ENCODE measurements at regions not wholly inside any gene's neighbourhood (a gene's known extent, or its start where the extent isn't known, plus 50 kb on each side); places are given as distances from the start of the nearest gene placed in this dataset.
"Not testable (repeated sequence)": the region's sequence is repeated elsewhere in the genome, so short reads cannot be mapped to it uniquely, and the experiment has no call there.

- Histone ChIP-seq H3K9me3 (ENCODE audit: control insufficient read depth, insufficient read depth, low read depth, low read length) (no peaks in the 10 kb centered on the region), H4K20me1 (ENCODE audit: control insufficient read depth, extremely low read depth, insufficient read depth, low read length) (no peaks in the 10 kb centered on the region), H3K79me2 (ENCODE audit: control insufficient read depth, insufficient read depth, low read length) (no peaks in the 10 kb centered on the region), H3K9ac (ENCODE audit: insufficient read depth, low read length) (no peak overlapping the region), H2AFZ (ENCODE audit: low read length) (no peak overlapping the region), H3K4me2 (ENCODE audit: extremely low read depth, insufficient read depth, low read length) (no peak overlapping the region), H3K4me3 (replicated peaks in 1 of 4; ENCODE audit: control extremely low read depth in 1 of 4, insufficient read depth in 1 of 4, low read depth in 3 of 4, low read length in 4 of 4) (no peak overlapping the region), H3K4me1 (ENCODE audit: control insufficient read depth, extremely low read depth, insufficient read depth, low read length) (no peaks in the 10 kb centered on the region), H3K27ac (ENCODE audit: insufficient read depth, low read length) (no peak overlapping the region), H3K36me3 (ENCODE audit: control insufficient read depth, insufficient read depth, low read length) (no peaks in the 10 kb centered on the region), H3K27me3 (ENCODE audit: control insufficient read depth, insufficient read depth, low read length) (no peaks in the 10 kb centered on the region)
- no peak for DNase-seq (ENCODE audit: low read depth in 2 of 2)
- TF ChIP-seq, protein P1, sequence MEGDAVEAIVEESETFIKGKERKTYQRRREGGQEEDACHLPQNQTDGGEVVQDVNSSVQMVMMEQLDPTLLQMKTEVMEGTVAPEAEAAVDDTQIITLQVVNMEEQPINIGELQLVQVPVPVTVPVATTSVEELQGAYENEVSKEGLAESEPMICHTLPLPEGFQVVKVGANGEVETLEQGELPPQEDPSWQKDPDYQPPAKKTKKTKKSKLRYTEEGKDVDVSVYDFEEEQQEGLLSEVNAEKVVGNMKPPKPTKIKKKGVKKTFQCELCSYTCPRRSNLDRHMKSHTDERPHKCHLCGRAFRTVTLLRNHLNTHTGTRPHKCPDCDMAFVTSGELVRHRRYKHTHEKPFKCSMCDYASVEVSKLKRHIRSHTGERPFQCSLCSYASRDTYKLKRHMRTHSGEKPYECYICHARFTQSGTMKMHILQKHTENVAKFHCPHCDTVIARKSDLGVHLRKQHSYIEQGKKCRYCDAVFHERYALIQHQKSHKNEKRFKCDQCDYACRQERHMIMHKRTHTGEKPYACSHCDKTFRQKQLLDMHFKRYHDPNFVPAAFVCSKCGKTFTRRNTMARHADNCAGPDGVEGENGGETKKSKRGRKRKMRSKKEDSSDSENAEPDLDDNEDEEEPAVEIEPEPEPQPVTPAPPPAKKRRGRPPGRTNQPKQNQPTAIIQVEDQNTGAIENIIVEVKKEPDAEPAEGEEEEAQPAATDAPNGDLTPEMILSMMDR (conservative IDR thresholded peaks at IDR 0.05 in 1 of 2, IDR thresholded peaks at IDR 0.05 in 1 of 2; ENCODE audit: low read depth in 1 of 2, low read length in 2 of 2) = no peak
- no peak for TF ChIP-seq EZH2 (IDR thresholded peaks at IDR 0.05; ENCODE audit: low read length, missing control alignments)
Observed at GRCh38 chr2:226299771-226300170, 499.8 kb downstream of the IRS1 start.

GRCh38 chr2:226295681-226296080 is 503.9 kb downstream of the IRS1 start:
- Histone ChIP-seq H4K20me1 (ENCODE audit: control insufficient read depth, extremely low read depth, insufficient read depth, low read length) (no peaks in the 10 kb centered on the region), H3K9ac (ENCODE audit: insufficient read depth, low read length) (no peak overlapping the region), H3K9me3 (ENCODE audit: control insufficient read depth, insufficient read depth, low read depth, low read length) (no peaks in the 10 kb centered on the region), H3K4me2 (ENCODE audit: extremely low read depth, insufficient read depth, low read length) (no peak overlapping the region), H3K27ac (ENCODE audit: insufficient read depth, low read length) (no peak overlapping the region), H3K4me1 (ENCODE audit: control insufficient read depth, extremely low read depth, insufficient read depth, low read length) (no peaks in the 10 kb centered on the region), H3K79me2 (ENCODE audit: control insufficient read depth, insufficient read depth, low read length) (no peaks in the 10 kb centered on the region), H2AFZ (ENCODE audit: low read length) (no peak overlapping the region), H3K36me3 (ENCODE audit: control insufficient read depth, insufficient read depth, low read length) (no peaks in the 10 kb centered on the region), H3K4me3 (replicated peaks in 1 of 4; ENCODE audit: control extremely low read depth in 1 of 4, insufficient read depth in 1 of 4, low read depth in 3 of 4, low read length in 4 of 4) (no peak overlapping the region), H3K27me3 (ENCODE audit: control insufficient read depth, insufficient read depth, low read length) (no peaks in the 10 kb centered on the region)
- TF ChIP-seq, protein P1 (conservative IDR thresholded peaks at IDR 0.05 in 1 of 2, IDR thresholded peaks at IDR 0.05 in 1 of 2; ENCODE audit: low read depth in 1 of 2, low read length in 2 of 2) = no peak
- no peak for TF ChIP-seq EZH2 (IDR thresholded peaks at IDR 0.05; ENCODE audit: low read length, missing control alignments)
- DNase-seq (ENCODE audit: low read depth in 2 of 2) = no peak

- Histone ChIP-seq H3K9me3 (ENCODE audit: control insufficient read depth, insufficient read depth, low read depth, low read length) (no peaks in the 10 kb centered on the region), H3K9ac (ENCODE audit: insufficient read depth, low read length) (no peak overlapping the region), H3K27ac (ENCODE audit: insufficient read depth, low read length) (no peak overlapping the region), H3K36me3 (ENCODE audit: control insufficient read depth, insufficient read depth, low read length) (no peaks in the 10 kb centered on the region), H4K20me1 (ENCODE audit: control insufficient read depth, extremely low read depth, insufficient read depth, low read length) (no peaks in the 10 kb centered on the region), H3K4me3 (replicated peaks in 1 of 4; ENCODE audit: control extremely low read depth in 1 of 4, insufficient read depth in 1 of 4, low read depth in 3 of 4, low read length in 4 of 4) (no peak overlapping the region), H3K4me1 (ENCODE audit: control insufficient read depth, extremely low read depth, insufficient read depth, low read length) (no peaks in the 10 kb centered on the region), H2AFZ (ENCODE audit: low read length) (no peak overlapping the region), H3K79me2 (ENCODE audit: control insufficient read depth, insufficient read depth, low read length) (no peaks in the 10 kb centered on the region), H3K27me3 (ENCODE audit: control insufficient read depth, insufficient read depth, low read length) (no peaks in the 10 kb centered on the region), H3K4me2 (ENCODE audit: extremely low read depth, insufficient read depth, low read length) (no peak overlapping the region)
- TF ChIP-seq EZH2 (IDR thresholded peaks at IDR 0.05; ENCODE audit: low read length, missing control alignments) = no peak
- TF ChIP-seq, protein P1 (conservative IDR thresholded peaks at IDR 0.05 in 1 of 2, IDR thresholded peaks at IDR 0.05 in 1 of 2; ENCODE audit: low read depth in 1 of 2, low read length in 2 of 2) = no peak
- DNase-seq (ENCODE audit: low read depth in 2 of 2) = peak in 1 of 2 donors; percentile 44
Observed at GRCh38 chr2:226295123-226295522, 504.5 kb downstream of the IRS1 start.

GRCh38 chr2:226291281-226291680 is 508.3 kb downstream of the IRS1 start:
- not testable (repeated sequence) for H3K79me2 ChIP-seq (ENCODE audit: control insufficient read depth, insufficient read depth, low read length); DNase-seq (ENCODE audit: low read depth in 2 of 2); H3K36me3 ChIP-seq (ENCODE audit: control insufficient read depth, insufficient read depth, low read length); H3K4me1 ChIP-seq (ENCODE audit: control insufficient read depth, extremely low read depth, insufficient read depth, low read length); H3K4me3 ChIP-seq (replicated peaks in 1 of 4; ENCODE audit: control extremely low read depth in 1 of 4, insufficient read depth in 1 of 4, low read depth in 3 of 4, low read length in 4 of 4); H3K9ac ChIP-seq (ENCODE audit: insufficient read depth, low read length); H4K20me1 ChIP-seq (ENCODE audit: control insufficient read depth, extremely low read depth, insufficient read depth, low read length); H3K27ac ChIP-seq (ENCODE audit: insufficient read depth, low read length); H2AFZ ChIP-seq (ENCODE audit: low read length); H3K9me3 ChIP-seq (ENCODE audit: control insufficient read depth, insufficient read depth, low read depth, low read length); H3K4me2 ChIP-seq (ENCODE audit: extremely low read depth, insufficient read depth, low read length); H3K27me3 ChIP-seq (ENCODE audit: control insufficient read depth, insufficient read depth, low read length)
